ENCODE measurements at regions not wholly inside any gene's neighbourhood (a gene's known extent, or its start where the extent isn't known, plus 50 kb on each side); places are given as distances from the start of the nearest gene placed in this dataset.
A peak's percentile ranks its signal among the peaks of the same experiment; 100 is the strongest.
"Not testable (repeated sequence)": the region's sequence is repeated elsewhere in the genome, so short reads cannot be mapped to it uniquely, and the experiment has no call there.

- DNase-seq, result no peak
Measured at GRCh38 chr3:139095803-139096466, 51.2 kb upstream of the PRR23C start.

- DNase-seq, result no peak
Measured at GRCh38 chr3:139096670-139097069, 52.0 kb upstream of the PRR23C start.

GRCh38 chr3:139098391-139098790 lies 53.7 kb upstream of the PRR23C start:
- DNase-seq, result no peak

- DNase-seq, result no peak
Measured at GRCh38 chr3:139099968-139100817, 55.5 kb upstream of the PRR23C start.

DNA sequence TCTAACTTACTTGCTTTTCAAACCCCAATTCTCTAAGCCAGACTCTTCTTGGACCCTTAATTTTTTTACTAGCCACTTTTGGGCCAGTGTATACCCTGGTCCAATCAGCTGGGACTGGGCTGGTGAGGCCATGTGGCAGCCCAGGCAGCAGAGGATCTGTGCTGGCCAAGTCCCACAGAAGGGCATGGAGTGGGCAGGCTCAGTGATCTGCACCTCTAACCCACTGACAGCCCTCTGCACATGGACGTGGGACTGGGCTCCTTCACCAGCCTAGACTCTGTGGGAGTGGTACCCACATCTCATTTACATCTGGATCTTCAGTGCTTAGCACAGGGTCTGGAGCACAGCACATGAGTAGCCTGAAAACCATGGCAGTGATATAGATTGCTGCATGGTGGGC lies 56.1 kb upstream of the PRR23C start:
- DNase-seq, result no peak

GRCh38 chr3:139101396-139101795 lies 56.7 kb upstream of the PRR23C start:
- DNase-seq, result no peak

GRCh38 chr3:139103484-139103883 lies 58.8 kb upstream of the PRR23C start:
- no peak for DNase-seq

GRCh38 chr3:139104062-139104461 lies 59.4 kb upstream of the PRR23C start:
- DNase-seq, result no peak

DNA sequence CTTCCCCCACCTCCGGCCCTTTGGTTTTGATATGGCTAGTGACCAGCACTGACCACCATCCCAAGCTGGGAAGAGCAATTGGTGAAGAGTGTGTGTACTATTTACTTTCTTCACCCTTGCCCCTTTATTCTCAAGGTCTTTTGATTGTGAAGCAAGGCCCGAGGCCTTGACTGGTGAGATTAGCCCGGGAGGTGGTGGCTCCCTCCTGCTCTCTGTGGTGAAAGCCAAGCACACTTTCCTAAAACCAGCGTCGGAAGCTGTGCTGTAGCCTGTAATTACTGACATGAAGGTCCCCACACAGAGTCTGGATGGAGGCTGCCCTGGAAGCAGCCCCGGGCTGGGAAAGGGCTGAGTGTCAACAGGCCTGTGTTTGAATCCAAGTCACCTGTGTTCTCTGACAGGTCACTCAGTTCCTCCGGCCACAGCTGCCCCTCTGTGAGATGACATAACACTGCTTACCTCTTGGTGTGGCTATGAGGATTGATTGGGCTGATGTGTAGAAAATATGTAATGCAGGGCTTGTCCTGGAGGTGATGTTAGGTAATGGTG lies 60.5 kb upstream of the PRR23C start:
- DNase-seq, result no peak

- DNase-seq, result no peak
Measured at GRCh38 chr3:139106013-139106932, 61.6 kb upstream of the PRR23C start.

DNA sequence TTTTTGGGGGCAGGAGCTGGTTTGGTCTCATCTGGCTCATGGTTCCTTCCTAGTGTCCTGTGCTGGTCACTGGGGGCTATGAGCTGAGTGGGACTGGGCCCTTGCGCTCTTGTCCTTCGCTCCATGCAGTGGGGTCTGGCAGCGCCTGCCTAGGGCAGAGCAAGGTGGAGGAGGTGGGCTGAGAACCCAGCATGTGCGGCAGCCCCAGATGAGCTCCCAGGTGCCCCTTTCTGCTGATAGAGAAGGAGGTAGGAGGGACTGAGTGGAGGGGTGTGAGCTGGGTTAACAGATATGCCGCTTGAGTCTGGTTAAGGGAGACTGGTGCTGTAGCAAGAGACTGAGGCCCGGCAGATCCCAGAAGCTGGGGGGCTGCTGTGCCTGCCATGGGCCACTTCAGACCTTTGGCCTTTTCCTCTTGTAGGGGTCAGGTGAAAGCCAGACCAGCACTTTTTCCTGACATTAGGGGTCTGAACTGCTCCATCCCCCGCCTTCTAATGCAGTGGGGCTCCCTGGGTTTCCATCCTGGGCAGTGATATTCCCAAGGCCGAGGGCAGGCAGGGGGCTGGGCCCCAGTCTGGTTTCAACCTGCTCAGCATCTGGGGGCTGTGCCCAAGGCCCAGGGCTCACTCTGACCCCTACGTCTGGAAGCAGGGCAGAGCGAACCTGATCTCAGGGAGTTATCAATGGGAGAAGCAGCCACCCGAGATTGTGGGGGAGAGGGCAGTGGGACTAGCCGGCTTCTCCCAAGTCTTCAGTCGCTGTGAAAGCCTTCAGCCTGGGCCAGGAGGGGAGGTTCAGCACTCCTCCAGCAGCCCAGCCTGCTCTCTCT lies 62.9 kb upstream of the PRR23C start:
- DNase-seq, result no peak

DNA sequence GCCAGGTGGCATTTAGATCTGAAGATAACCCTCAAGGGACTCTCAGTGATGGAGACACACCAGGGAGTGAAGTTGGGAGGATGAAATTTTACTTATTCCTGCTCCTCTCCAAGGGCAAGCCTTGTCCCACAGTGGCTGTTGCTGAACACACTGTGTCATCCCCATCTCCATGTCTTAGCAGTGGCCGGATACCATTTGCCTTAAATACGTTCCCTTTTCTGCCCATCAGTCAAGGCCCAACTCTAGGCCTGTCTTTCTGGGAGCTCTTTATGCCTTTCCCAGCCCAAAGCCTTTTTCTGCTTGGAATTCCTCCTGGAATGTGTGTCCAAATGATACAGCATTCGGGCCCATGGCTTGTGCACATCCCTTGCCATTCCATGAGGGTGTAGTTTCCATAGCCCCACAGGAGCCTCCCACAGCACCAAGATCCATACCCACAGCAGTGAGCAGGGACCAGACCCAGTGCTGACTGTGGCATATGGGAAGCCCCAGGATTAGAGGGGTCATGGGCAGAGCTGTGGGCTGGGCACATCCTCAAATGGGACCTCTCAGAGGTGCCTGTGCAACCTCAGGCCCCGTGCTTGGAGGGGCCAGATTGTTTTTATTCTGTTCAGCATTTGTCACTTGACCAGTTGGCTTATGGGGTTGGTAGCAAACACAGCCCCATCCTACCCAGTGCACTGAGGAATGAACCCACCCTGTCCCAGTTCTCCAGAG lies 63.7 kb upstream of the PRR23C start:
- no peak for DNase-seq

DNA sequence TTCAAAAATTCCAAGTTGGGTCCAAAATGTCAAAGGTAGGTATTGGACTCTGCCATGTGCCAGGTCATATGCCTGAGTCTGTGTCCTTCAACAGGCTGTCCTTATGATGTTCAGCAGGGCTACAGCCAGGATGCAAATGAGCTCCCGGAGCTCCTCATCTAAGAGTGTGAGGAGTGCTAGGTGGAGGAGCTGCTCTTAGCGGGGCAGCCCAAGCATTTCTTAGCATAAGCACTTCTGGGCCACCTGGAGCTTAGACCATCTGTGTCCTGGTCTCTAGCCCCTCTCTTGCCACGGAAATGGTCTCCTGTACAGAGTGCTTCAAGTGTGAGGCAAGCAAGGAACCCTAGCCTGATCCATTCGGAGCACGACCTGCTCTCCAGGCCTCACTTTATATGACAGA lies 64.6 kb upstream of the PRR23C start:
- no peak for DNase-seq

- DNase-seq, result no peak
Measured at GRCh38 chr3:139110072-139110830, 65.6 kb upstream of the PRR23C start.

- not testable (repeated sequence) for DNase-seq
Measured at GRCh38 chr3:139110929-139111328, 66.2 kb upstream of the PRR23C start.

DNA sequence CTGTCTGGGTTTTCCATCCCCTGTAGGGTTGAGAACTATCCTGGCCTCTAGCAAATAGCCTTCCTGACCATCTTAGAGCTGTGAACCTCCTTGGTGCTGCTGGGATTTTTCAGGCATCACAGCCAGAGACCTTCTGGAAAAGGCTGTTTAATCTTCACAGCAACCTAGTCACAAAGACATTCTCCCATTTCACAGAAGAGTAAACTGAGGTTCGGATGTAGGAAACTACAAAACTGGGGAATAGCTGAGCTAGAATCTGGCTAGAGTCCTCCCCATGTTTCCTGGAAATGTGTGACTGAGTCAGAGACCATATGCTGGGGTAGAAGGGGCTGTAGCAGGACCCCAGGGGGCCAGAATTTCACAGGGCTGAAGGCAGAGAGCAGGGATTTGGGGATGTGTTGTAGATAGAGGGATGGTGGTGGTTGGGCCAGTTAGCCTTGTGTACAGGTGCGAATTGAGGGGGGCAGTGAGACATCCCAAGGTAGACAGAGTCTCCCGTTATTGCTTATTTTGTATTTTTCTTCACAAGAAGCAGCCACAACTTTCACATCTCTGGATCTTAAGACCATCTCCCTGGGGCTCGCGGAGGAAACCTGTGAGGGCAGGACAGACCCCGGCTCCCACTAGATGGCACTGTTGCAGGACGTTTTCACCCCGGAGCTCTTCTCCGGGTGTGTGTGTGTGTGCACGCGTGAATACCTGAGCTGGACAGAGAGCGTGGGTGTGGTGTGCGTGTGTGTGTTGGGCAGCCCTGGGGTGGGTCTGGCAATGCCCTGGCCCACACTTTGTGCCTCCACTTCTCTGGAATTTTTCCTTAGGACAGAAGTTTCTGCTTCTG lies 66.9 kb upstream of the PRR23C start:
- DNase-seq, result peak; percentile 42

GRCh38 chr3:139112230-139112558 lies 67.5 kb upstream of the PRR23C start:
- no peak for DNase-seq

GRCh38 chr3:139113231-139113992 lies 68.7 kb upstream of the PRR23C start:
- DNase-seq, result no peak

DNA sequence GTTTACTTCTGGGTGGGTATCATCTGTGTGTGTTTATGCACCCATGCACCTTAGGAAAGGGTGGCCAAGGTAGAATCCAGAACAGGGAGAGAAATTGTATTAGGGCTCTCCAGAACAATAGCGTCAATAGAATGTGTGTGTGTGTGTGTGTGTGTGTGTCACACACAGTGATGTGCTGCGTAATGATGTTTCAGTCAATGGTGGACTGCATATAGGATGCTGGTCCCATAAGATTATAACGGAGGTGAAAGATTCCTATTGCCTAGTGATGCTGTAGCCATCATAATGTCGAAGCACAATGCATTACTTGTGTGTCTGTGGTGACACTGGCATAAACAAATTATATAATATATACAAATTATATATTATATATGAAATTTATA lies 69.3 kb upstream of the PRR23C start:
- no peak for DNase-seq
